HG03520 (cell line): ENCODE measurements at regions not wholly inside any gene's neighbourhood (a gene's known extent, or its start where the extent isn't known, plus 50 kb on each side); places are given as distances from the start of the nearest gene placed in this dataset.

ENCODE experiments used
- ATAC-seq: cut with Tn5 transposase; IDR thresholded peaks from one replicate; pipeline ENCODE4 v1.9.1; 2021; ENCODE audit warnings: mild to moderate bottlenecking, moderate library complexity; ENCODE audit not compliant: unreplicated experiment

DNA sequence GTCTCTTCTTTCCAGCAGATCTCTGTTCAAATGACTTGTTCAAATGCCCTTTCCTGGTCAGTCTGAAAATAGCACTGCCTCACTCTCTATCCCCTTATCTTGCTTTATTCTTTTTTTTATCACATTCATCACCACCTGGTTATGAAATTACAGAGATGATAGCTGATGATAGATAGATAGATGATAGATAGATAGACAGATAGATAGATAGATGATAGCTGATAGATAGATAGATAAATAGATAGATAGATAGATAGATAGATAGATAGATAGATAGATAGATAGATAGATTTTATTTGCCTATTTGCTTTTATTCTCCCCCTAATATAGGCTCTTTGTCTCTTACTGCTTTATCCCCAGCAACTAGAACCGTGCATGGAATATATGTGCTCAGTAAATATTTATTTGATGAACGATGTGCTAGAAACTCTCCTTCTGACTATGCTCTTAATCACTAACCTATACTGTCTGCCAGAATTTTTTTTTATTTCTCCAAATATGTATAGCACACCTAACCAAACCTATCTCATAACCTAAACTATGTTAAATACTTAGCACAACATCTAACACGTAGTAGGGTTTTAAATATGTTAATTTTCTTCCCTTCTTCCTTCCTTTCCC is 372.8 kb upstream of the DUSP10 start:
- no peak for ATAC-seq

- ATAC-seq = no peak
Observed at GRCh38 chr1:222109836-222110235, 367.9 kb upstream of the DUSP10 start.

- ATAC-seq = no peak
Observed at GRCh38 chr1:222107975-222108374, 366.1 kb upstream of the DUSP10 start.

- ATAC-seq = no peak
Observed at GRCh38 chr1:222107267-222107666, 365.4 kb upstream of the DUSP10 start.

DNA sequence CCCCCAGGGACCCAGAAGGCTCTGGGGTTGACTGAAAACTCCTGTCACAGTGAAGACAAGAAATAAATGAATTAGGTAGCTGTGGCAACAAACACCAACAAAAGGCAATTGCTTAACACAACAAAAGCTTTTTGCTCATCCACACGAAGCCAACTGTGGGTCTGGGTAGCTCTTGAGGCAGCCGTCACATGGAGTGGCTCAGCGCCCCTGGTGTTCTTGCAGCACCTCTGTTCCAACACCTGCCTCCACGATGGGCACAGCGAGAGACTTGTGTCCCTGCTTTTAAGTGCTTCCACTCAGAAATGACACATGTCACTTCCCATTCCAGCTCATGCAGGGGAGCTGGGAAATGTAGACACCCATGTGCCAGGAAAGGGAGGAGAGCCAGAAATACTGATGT is 364.5 kb upstream of the DUSP10 start:
- ATAC-seq = no peak

GRCh38 chr1:222105861-222106260 is 364.0 kb upstream of the DUSP10 start:
- no peak for ATAC-seq

- ATAC-seq = no peak
Observed at GRCh38 chr1:222105393-222105737, 363.5 kb upstream of the DUSP10 start.

DNA sequence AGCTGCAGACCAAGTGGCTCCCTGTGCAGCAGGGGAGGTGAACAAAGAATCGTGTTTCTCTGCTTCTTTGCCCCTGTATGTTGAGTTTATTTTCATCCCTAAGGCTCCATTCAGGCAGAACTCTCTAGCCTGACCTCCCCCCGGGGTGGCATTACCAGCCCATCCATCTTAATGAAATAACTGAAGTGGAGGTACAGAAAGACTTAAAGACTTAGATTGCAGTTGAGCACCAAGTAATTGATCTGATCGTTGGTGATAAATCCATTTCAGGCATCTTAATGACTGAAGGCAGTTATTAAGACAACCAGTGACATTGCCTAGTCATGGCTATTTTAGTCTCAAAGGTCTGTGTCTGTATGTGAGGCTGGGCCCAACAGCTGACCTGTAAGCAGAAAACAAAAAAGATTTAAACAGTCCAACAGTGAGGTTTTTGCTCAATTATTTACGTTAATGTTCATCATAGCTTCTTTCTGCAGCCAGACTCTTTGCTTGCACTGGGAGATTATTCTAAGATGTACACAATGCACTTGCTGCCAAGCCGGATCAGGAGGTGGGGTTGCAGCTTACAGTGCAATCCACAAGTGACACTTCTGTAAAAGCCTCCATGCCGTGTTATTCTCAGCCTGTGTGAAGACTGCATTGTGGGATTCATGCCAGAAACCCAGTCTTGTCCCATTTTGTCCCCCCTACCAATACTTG is 363.0 kb upstream of the DUSP10 start:
- ATAC-seq = no peak

- ATAC-seq = no peak
Observed at GRCh38 chr1:222104097-222104496, 362.2 kb upstream of the DUSP10 start.

DNA sequence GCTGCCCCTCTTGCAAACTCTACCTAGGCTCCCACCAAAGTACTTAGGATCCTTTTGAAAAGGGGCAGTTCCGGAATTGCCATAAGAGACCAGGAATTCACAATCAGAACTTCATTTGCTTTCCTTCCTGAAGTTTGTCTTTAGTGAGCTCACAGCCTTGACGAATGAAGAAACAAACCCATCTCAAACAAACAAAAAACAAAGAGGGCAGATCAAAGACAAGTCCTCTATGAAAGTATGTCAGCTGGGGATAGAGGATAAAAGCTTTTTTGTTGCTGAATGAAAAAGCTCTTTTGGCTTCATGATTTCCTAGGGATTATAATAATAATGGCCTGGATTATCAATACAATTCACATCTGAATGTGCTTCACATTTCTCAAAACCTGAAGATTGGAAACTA is 357.9 kb upstream of the DUSP10 start:
- ATAC-seq = no peak

DNA sequence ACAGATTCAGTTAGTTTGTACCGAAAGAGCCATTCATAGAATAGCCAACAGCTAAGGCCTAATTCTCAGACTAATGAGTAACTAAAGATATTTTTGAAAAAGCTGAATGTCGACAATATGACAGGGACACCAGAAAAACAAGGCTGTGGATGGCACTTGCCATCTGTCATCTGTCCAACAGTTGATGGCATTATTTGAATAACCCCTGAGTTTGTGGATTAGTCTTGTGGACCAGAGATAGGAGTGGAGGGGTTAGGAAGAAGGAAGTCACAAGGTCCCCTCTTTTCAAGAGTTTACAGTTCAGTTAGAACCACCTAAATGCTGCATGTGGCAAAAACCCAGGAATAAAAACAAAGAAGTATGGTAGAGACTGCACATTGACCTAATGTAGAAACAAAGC is 356.5 kb upstream of the DUSP10 start:
- ATAC-seq = no peak

DNA sequence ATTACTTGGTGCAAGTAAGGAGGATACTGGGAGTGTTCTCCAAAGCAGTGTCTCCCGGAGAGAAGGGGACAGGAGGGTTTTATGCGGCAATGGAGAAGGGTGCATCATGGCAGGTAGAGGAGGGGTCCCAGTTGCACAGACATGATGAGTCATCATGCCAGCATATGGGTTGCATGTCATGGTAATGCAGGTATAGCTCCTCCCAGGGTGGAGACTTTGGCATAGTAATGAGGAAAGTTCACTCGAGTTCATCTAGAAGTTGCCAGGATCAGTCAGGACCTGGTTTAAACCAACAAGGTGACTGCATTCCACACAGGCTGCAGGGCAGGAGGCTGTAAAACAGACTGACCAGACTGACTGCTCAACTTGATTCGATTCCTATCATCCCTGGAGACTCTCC is 355.7 kb upstream of the DUSP10 start:
- no peak for ATAC-seq

DNA sequence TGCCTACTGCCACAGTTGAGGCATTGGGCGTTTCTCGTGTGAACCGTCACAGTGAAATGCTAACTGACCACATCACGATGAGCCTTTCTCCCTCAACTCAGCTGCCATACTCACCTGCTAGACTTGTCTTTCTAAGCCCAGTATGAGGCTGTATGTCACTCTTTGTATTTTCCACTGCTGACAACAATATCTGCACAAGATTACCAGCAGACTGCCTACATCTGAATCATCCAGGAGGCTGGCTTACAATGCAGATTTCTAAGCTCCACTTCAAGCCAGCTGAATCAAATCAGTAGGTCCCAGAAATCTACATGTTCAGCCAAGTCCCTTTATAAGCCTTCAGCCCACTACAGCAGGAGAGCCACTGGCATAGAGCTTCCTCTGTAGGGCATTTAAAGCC is 355.0 kb upstream of the DUSP10 start:
- ATAC-seq = no peak

GRCh38 chr1:222096476-222096772 is 354.5 kb upstream of the DUSP10 start:
- ATAC-seq = no peak

DNA sequence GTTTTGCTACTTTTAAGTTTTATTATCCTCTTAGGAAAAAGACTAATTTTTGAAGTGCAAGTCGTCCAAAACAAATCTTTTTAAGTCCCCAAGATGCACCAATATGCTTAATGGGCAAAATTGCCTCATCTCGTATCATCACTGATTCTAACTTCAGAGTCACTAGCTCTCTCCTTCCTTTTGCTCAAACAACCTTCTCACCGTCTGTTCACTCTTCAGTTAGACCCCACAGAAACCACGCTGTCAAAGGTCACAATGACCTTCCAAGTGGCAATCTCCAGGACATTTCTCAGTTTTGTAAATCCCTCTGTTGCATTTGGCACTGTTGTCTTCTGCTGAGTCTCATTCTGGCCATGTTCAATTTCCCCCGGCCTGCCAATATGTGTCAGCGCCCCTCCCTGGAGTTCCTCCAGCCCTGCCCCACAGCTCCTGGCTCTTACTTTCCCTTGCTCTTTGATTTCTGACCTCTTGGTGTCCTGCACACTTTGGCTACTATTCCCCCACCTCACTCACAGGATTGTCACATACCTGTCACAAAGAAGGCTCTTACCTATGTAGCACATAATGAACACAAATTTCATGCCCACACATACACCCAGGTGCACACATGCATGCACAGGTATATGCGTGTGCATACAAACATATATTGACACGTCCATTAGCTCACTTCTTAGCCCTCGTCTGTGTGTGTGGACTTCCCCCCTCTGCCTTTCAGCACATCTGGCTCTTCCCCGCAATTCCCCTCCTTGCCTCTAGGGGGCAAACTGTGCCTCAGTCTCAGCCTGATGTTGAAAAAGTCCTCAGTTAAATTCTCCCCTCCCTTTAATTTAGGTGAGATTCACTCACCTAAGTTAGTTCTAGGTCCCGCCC is 354.0 kb upstream of the DUSP10 start:
- peak; percentile 71 for ATAC-seq

- no peak for ATAC-seq
Observed at GRCh38 chr1:222093518-222093917, 351.6 kb upstream of the DUSP10 start.

DNA sequence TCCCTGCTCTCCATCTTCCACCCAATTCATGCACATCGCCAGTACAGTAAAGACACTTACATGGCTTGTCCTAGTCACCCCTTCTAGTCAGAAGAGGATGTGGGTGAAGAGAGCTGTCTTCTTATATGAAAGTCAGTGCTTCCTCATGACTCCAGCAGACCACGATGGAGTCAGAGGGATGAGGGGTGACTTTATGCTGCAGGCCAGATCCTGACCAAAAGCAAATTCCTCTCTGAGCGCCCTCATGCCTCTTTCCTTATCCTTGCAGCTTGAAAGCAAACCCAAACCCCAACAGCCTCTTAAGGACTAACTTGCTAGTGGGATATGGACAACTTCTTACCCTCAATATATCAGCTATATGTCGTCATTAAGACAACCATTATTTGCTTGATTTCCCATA is 348.2 kb upstream of the DUSP10 start:
- no peak for ATAC-seq

DNA sequence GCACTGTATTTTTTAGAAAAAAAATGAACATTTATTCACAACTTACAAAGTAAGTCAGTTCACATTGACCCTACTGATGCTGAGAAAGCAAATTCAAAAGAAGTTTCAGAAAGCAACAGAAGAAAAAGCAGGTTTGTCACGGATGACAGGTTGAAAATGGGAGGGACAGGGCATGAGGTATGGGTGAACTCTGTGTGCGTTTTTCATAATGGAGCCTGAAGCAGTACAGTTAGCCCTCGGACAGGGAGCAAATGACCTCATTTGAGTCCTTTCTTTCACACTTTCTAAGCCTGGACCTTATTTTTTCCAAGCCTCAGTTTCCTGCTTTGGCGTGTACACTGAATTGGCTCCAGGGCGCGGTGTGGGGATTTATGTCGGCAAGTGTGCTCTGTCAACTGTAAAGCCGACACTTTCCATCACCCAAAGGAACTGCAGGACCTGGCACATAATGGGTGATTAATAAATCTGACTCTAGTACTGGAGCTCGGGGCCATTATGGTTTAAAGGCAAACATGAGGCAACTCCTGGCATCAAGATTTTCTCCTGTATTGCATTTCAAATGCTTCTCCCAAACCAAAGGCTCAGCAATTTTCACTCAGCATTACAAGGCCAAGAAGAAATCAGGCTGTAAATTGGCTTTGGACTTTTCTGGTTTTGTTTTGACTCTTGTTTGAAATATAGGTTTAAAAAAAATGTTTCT is 345.5 kb upstream of the DUSP10 start:
- ATAC-seq = no peak

DNA sequence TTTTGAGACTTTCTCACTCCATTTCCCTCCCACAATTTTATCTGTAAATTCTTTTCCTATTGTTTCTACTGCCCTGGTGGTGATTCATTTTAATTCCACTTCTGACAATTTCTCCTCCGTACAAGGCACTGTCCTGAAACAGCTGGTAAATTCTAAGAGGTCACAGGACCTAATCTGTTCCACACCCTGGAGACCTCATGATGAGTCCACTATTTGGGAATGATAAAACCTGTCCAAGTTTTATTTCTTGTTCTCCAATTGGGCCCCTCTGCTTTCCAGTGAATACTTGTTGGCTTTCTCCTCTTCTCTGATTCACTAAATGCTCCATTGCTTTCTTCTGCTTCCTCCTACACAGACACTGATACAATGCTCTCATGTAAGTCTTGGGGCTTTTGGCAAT is 343.1 kb upstream of the DUSP10 start:
- no peak for ATAC-seq

GRCh38 chr1:222084048-222084447 is 342.2 kb upstream of the DUSP10 start:
- no peak for ATAC-seq

DNA sequence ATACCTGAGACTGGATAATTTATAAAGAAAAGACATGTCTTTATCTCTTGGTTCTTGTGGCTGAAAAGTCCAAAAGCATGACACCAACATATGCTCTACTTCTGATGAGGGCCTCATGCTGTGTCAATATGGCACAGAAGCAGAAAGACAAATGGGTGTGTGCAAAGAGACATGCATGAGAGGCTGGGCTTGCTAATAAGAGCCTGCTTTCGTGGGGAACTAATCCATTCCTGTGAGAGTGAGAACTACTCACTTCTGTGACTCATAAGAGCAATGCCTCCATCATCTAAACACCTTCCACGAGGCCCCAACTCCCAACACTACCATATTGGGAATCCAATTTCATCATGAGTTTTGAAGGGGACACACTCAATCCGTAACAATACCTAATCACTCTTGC is 340.0 kb upstream of the DUSP10 start:
- ATAC-seq = no peak

DNA sequence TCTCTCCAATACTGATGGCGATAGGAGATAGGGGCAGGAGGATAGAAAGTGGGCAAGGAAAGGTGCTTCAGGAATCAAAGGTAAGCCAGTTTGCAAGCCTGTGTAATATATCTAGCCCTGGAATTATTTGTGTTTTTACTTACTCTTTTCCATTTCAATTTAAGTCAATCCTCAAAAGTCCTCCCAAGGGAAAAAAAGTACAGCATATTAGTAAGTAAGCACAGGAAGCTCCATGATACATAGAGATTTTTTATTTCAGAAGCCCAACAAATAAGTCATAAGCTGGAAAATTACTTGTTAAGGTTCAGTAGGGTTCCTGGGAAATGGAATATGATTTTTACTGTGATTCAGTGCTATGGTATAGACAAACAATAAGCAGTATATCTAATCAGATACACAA is 337.7 kb upstream of the DUSP10 start:
- ATAC-seq = no peak
